Brain pericyte (primary cell): ENCODE measurements at regions not wholly inside any gene's neighbourhood (a gene's known extent, or its start where the extent isn't known, plus 50 kb on each side); places are given as distances from the start of the nearest gene placed in this dataset.
"Not testable (repeated sequence)": the region's sequence is repeated elsewhere in the genome, so short reads cannot be mapped to it uniquely, and the experiment has no call there.

ENCODE experiments used
- DNase-seq: peaks from one replicate; pipeline ENCODE4 v3.0.0-alpha.2; 2012; ENCODE audit warnings: low read depth, low spot score

DNA sequence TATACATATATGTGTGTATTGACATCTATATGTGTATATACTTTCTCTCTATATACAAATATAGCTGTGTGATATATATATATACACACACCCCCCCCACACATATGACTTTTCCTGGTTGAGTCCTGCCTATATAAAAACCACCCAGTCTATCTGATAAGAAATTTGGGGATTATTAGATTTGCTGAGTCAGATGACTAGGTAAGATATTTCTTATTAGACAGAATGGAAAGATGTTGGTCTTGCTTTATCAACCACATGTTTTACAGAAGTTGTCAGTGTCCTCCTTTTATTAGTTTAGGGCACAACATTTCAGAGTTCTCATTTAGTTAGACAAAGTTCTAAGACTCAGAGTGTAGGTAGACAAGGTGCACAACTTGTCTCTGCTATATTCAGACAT, 953.3 kb downstream of the METTL15 start:
- no peak for DNase-seq

DNA sequence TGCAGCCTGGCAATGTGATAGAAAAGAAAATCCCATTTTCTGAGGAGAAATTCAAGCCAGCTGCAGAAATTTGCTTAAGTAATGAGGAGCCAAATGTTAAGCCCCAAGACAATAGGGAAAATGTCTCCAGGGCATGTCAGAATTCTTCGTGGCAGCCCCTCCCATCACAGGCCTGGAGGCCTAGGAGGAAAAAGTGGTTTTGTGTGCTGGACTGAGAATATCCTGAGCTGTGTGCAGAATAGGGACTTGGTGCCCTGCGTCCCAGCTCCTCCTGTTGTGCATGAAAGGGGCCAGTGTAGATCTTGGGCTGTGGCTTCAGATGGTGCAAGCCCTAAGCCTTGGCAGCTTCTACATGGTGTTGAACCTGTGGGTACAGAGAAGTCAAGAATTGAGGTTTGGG, 948.3 kb downstream of the METTL15 start:
- DNase-seq: not testable (repeated sequence)

DNA sequence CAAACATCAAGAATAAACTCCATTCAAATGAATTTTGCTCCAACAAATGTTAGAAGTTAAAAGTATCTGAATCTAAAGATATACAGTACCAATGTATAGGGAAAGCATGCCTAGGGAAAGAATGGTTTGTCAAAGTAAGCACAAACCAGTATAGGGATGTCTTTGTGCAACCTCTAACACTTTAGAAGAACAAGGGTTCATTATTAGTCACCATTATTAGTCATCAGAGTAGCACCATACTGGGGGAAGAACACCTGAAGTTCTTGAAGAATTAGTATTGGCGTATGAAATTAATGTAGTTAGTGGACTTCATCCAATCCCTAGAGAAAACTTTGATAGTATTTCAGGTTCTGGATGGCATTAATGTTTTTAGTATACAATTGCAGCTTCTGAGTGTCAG, 943.7 kb downstream of the METTL15 start:
- DNase-seq: no peak

DNA sequence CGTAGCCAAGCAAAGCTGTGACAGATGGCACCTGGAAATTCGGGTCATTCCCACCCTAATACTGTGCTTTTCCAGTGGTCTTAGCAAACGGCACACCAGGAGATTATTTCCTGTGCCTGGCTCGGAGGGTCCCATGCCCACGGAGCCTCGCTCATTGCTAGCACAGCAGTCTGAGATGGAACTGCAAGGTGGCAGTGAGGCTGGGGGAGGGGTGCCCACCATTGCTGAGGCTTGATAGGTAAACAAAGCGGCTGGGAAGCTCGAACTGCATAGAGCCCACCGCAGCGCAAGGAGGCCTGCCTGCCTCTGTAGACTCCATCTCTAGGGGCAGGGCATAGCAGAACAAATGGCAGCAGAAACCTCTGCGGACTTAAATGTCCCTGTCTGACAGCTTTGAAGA, 942.8 kb downstream of the METTL15 start:
- not testable (repeated sequence) for DNase-seq

DNA sequence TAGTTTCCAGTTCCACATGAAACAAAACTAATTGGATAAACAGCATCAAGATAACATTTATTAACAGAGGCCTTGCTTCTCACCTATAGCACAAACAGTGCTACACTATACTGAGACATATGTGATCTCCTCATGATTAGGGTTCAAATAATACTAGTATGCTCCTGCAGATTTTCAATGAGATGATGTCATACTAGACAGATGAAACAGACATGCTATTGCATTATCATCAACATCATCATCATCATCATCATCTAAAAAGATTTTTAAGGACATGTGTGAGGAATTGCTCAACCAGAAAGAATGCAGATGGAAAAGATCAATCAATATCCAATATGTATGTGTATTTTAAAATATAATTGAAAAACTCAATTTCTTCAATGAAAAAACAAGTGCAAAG, 932.3 kb downstream of the METTL15 start:
- no peak for DNase-seq

DNA sequence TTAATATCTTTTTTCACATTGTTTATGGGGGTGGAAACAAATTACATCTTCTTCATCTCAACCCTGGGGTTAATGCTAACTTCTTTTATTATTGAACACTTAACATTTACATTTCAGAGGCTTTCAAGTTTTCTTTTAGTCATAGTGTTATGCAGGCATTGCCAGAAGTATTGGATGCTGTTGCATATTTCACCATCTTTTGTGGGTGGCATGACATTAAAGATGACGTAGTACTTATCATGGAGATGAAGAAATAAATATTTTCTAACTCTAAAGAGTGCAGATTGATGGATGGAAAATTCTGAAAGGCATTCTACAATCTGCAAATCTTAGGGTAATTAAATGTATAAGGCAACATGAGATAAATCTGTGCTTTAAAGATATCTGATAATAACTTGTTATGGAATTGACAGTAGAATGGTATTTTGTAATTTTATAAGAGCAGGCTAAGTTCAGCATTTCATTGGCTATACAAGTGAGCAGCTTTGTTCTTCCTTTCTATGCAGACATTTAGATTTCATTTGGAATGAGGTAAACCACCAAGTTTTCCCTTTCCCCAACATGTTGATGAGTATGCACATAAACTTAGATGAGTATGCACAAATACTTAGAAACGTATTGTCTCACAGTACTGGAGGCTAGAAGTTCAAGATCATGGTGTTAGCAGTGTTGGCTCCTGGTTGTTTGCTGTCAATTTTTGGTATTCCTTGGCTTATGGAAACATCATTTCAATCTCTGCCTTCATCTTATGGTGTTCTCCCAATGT, 924.4 kb downstream of the METTL15 start:
- DNase-seq: no peak

DNA sequence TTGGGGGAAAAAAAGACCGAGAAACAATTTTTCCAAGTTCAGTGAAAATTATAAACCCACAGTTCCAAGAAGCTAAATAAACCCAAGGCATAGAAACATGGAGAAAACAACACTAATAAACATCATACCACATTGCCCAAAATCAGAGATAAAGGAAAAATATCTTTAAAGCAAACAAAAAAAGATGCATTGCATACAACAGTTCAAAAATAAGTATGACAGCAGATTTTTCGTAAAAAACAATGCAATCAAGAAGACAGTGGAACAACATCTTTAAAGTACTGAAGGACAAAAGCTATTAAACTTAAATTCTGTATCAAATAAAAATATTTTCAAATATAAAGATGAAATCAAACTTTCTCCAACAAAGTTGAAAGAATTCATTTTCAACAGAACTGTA, 921.3 kb downstream of the METTL15 start:
- no peak for DNase-seq

DNA sequence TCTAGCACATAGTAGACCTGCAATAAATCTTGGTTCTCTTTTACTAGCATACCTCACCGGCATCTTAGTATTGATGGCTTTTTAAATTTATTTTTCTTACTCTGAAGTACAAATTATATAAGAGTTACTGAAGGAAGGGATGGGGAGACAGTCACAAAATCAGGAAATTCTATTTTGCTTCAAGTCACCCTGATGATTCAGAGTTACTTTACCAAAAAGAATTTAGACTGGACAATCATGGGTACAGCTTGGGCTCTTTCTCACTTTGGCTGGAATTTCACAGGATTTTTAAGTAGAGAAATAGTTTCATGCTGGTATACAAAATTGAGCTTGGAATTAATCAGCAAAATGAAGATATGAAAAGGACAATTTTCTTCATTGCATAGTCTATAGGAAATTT, 919.2 kb downstream of the METTL15 start:
- no peak for DNase-seq

DNA sequence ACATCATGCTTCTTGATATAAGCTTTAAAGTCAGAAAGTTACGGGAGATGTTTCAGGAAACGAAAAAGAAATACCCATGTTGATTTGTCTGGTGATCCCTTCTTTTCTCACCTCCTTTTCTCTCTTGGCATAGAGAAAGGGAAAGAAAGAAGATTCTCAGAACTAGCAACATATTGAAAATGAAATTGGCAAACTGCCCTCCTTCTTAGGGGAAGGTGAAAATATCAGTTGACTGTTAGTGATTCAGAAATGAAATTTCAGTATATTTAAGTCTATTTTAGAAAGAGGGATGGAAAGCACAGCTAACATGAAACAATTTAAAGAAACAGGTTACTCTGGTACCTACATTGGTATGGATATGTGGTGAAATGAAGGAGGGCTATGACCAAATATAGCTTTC, 918.1 kb downstream of the METTL15 start:
- no peak for DNase-seq

DNA sequence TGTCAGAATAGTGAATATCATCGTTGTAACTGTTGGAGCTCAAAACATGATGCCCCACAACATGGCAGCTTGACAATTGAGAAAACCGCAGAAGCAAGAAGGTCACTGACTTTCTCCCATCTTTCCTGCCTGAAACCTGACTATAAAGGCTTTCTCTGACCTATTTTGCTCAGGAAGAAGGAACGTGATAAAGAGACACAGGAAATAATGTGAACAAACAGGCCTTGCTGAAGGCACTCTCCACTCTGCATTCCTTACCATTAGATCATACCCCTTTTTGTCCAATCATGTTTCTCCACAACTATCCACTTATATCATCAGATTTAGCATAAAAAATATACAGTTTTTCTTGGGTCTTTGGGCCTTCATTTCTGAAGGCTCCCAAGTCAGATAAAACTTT, 916.8 kb downstream of the METTL15 start:
- no peak for DNase-seq

DNA sequence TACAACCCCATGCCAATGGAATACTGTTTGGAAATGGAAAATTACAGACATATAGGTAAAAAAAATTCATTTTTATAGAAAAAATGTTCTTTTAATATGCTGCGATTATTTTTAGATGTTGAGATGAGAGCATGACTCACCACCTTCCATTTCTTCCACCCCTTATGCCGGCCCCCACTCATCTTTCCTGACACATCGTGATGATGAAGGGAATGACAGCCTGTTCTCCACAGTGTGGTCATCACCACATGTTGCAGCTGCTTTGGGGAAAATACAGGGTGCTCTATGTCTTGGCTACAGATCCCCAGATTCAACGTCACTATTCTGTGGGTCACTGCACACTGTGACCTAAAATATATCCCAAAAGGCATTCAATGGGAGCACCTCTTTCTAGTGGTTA, 916.2 kb downstream of the METTL15 start:
- DNase-seq: no peak

DNA sequence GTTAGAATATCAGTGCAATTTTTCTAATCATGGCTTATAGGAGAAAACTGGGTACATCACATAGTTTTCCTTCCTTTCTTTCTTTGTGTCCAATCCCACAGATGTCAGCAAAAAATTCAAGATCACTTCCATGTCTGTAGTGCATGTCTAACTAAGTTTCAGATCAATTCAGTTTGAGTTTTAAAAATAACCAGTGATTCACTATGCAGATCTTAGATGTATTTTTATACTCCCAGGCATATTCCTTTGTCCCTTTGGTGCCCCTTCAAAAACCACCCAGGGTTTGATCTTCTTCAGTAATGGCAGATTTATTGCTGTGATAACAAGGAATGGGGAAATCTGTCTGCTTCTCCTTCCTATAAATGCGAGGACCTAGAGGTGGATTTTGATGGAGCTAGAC, 915.6 kb downstream of the METTL15 start:
- no peak for DNase-seq

DNA sequence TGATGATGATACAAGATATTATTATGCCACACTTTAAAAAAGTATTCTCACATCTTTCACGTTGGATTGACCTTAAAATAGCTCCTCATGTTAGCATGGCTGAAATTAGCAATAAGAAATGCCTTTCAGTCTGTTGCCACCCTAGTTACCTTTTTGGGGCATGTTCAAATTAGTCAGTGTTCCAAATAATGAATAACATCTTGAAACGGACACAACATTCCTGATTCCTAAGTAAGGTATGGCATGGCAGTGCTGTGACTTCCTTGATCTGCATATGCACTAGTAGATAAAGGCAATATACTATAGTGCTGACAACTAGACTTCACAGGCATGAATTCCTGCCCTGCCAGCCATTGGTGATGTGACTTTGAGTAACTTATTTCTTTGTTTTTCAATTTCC, 914.5 kb downstream of the METTL15 start:
- DNase-seq: no peak

DNA sequence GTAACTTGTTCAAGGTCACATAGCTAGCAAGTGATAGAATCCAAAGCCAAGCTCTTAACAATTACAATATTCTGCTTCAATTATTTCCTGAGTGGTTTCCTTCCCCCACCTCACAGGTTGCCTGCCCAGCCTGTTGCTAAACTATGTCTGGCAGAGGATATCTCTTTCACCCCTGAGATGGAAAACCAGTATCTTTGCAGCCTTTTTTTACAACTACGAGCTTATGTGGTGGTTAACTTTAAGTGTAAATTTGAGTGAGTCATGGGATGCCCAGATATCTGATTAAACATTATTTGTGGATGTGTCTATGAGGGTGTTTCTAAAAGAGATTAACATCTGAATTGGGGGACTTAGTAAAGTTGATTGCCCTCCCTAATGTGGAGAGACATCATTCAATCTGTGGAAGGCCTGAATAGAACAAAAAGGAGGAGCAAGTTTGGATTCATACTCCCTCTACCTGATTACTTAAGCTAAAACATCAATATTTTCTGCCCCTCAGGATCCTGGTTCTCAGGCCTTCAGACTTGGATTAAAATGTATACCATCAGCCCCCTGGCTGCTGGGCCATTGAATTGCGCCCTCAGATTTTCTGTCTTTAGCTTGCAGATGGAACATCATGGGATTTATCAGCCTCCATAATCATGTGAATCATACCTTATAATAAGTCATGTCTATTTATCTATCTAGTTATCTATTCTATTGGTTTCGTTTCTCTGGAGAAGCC, 911.9 kb downstream of the METTL15 start:
- no peak for DNase-seq

DNA sequence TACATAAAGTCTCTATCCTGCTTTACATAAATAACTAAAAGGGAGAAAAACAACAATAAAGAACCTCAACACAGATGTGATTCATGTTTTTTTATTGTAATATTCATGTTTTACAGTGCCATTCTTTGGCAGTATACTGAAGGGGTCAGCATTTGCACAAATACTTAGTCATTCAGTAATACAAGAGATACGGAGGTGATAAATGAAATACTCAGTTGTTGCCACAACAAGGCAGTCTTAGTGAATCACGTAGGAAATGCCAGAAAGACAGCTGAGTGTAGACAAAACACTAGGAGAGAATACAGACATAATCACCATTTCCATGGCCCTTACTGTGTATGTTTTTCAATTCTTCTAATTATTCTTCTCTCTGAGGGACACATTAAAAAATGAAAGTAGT, 910.4 kb downstream of the METTL15 start:
- no peak for DNase-seq

DNA sequence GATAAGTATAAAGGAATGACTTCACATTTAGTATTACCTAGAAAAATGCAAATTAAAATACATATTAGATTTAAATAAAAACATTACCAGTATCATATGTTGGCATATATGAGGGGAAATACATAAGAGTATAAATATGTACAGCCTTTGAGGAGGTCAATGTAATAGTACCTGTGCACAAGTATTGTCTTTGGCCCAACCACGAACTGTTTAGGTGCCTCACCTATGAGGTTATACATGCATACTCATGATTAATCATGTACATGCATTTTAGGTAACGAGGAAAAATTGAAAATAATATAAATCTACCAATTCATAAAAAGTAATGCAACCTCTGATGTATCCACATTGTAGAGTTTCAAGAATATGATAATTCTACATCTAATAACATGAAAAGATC, 909.8 kb downstream of the METTL15 start:
- no peak for DNase-seq

DNA sequence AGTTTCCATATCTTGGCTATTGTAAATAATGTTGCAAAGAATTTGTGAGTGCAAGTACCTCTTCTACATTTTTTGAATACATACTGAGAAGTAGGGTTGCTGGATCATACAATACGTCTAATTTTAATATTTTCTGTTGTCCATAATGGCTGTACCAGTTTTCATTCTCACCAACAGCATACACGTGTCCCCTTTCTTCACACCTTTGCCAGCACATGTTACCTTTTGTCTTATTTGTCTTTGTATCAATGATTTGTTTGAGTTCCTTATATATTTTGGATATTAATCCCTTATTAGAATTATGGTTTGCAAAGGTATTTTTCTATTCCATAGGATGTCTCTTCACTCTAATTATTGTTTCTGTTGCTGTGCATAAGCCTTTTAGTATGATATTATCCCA, 904.3 kb downstream of the METTL15 start:
- DNase-seq: no peak

DNA sequence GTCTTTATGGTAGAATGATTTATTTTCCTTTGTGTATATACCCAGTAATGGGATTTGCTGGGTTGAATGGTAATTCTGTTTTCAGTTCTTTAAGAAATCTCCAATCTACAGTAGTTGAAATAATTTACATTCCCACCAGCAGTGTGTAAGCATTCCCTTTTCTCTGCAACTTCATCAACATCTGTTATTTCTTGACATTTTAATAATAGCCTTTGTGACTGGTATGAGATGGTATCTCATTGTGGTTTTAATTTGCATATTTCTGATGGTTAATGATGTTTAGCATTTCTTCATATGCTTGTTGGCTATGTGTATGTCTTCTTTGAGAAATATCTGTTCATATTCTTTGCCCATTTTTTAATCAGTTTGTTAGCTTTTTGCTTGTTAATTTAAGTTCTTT, 901.2 kb downstream of the METTL15 start:
- no peak for DNase-seq

DNA sequence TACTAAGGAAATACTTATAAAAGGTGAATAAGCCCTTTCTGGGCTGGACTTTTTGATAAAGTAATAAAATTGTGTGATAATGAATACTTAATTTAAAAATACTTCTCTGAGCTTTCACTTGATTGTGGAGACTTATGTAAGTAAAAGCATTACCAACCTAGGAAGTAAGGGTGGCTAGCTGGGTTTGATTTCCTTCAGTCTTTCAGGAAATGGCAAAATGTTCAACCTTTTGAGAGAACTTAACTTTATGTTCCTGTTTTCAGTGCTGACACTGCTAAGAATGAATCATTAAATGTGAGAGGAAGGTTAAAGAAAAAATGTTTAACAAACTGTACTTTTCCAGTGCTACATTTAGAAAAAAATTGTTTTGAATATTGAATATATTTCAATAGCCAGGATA, 900.3 kb downstream of the METTL15 start:
- no peak for DNase-seq

DNA sequence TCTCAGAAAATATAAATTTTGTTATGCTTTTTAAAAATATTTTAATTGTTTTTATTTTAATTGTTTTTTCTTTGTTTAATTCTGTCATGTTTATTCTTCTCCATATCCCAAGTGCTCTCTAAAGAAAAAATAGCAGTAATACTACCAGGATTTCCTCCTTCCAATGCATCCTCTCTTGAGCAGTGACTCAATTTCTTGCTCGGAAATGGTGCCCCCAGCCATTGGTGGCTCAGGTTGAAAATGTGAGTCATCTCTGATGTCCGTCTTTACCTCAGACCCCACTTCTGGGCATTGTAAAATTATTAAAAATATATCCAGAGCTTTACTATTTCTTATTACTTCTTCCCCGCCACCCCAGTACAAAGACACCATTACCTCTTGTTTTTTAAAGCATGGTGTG, 898.5 kb downstream of the METTL15 start:
- DNase-seq: no peak

DNA sequence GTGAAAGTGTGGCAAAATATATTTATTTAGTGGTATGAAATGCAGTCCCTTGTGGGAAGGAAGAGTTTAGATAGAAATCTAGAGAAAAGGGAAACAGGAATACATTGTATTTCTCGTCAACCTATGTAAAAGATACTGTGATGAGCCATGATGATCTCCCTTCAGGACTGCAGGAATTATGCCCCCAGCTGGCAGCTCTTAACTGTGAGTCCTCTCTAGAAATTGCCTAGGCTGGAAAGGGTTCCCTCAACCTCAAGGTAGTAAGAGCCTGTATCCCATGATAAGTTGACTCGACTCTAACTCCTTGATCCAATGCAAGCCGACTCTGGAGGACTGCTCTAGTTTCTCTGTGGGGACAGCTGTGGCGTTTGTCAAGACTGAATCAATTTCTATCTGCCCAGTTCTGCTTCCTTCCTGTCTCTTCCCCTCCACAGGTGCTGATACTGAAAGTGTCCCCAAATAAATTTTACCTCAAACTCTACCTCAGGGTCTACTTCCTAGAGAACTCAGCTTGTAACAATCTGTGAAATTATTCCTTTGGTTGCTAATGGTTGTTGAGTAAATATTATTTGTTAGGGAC, 897.3 kb downstream of the METTL15 start:
- DNase-seq: no peak

DNA sequence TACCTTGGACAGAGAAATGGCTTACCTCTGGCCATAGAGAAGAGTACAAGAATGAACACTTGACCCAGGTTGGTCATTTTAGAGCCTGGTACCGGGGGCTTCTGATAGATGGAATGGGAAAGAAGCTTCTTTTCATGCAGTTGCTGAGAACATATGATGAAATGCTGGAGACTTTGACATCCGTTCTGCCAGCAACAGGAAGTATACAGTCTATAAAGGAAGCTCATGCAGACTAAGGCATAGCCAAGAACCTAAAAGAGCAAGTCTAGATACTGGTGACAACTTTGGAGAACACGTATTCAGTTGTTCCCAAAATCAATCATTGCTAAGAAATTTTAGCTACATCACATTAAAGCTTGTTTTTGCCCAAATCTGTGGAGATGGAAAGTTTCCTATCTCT, 894.6 kb downstream of the METTL15 start:
- DNase-seq: no peak

DNA sequence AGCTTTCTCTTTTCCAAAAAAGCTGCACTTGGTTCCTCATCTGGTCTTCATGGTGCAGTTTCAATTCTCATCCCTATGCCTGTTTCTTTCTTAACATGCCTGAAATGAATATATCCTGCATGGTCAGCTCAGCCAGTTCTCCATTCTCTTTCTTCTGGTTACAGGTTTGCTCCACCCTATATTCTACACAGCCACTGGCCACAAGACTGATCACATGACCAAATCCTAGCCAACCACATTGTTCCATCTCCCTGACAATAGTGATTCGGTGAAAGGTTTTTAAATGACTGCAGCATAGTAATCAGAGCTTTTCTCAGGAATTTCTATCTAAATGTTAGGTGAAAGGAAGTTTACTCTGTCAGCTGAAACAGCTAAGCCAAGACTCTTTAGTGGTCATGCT, 891.4 kb downstream of the METTL15 start:
- no peak for DNase-seq
